H1 (cell line): ENCODE measurements at regions not wholly inside any gene's neighbourhood (a gene's known extent, or its start where the extent isn't known, plus 50 kb on each side); places are given as distances from the start of the nearest gene placed in this dataset.

Source experiments
- POLR2A ChIP-seq, 2 experiments: IDR thresholded peaks; 1 replicate in 1 of 2; 2 replicates in 1 of 2; pipeline ENCODE4 v1.6.1; 2011; ENCODE audit warnings: low read depth in 2 of 2, low read length in 2 of 2, mild to moderate bottlenecking in 2 of 2; ENCODE audit errors: control extremely low read depth in 1 of 2
- SIRT6 ChIP-seq: IDR thresholded peaks from one replicate; pipeline ENCODE4 v1.7.1; 2012; ENCODE audit warnings: low read length, inconsistent platforms
- TF ChIP-seq, protein P1 (sequence below), 3 experiments: IDR thresholded peaks; 1 replicate in 2 of 3; 2 replicates in 1 of 3; pipeline versions ENCODE4 v1.5.1 to v1.6.1; 2011; ENCODE audit warnings: low read length in 3 of 3, mild to moderate bottlenecking in 3 of 3, inconsistent platforms in 2 of 3, low read depth in 1 of 3, moderate library complexity in 1 of 3; ENCODE audit not compliant: insufficient read depth in 1 of 3; ENCODE audit errors: control extremely low read depth in 1 of 3

DNA sequence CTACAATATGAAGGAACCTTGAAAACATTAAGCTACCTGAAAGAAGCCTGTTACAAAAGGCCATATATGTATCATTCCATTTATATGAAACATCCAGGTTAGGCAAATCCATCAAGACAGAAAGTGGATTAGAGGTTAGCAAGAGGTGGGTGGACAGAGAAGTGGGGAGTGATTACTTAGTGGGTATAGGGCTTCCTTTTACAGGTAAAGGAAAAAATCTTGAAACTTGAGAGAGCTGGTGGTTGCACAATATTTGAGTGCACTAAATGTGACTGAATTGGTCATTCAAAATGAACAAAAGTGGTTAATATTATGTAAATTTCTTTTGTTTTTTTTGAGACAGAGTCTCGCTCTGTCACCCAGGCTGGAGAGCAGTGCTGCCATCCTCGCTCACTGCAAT, 119.4 kb upstream of the KIF5B start:
- TF ChIP-seq SIRT6 = no peak
- TF ChIP-seq, protein P1, sequence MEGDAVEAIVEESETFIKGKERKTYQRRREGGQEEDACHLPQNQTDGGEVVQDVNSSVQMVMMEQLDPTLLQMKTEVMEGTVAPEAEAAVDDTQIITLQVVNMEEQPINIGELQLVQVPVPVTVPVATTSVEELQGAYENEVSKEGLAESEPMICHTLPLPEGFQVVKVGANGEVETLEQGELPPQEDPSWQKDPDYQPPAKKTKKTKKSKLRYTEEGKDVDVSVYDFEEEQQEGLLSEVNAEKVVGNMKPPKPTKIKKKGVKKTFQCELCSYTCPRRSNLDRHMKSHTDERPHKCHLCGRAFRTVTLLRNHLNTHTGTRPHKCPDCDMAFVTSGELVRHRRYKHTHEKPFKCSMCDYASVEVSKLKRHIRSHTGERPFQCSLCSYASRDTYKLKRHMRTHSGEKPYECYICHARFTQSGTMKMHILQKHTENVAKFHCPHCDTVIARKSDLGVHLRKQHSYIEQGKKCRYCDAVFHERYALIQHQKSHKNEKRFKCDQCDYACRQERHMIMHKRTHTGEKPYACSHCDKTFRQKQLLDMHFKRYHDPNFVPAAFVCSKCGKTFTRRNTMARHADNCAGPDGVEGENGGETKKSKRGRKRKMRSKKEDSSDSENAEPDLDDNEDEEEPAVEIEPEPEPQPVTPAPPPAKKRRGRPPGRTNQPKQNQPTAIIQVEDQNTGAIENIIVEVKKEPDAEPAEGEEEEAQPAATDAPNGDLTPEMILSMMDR (IDR thresholded peaks at IDR 0.05; ENCODE audit: control extremely low read depth in 1 of 3, insufficient read depth in 1 of 3, low read depth in 1 of 3, low read length in 3 of 3) = no peak
- TF ChIP-seq POLR2A (IDR thresholded peaks at IDR 0.05; ENCODE audit: control extremely low read depth in 1 of 2, low read depth in 2 of 2, low read length in 2 of 2) = no peak
